OCI-LY3 (cell line): ENCODE measurements at regions not wholly inside any gene's neighbourhood (a gene's known extent, or its start where the extent isn't known, plus 50 kb on each side); places are given as distances from the start of the nearest gene placed in this dataset.

ENCODE experiments used
- H2AFZ ChIP-seq: fragments of 200-600, 300-600 bp; shearing (Covaris generic); 2 replicates; pipeline ENCODE4 v1.6.0; 2014; ENCODE audit warnings: antibody characterized with exemption, low read depth, low read length
- H3K27ac ChIP-seq: fragments of 200-600, 300-600 bp; sonication (generic); 2 replicates; pipeline ENCODE4 v1.5.1; 2014; ENCODE audit warnings: mild to moderate bottlenecking, low read length, moderate library complexity, mixed read lengths
- H3K27me3 ChIP-seq: fragments of 200-600, 300-600 bp; sonication (generic); 2 replicates; pipeline ENCODE4 v1.6.1; 2014; ENCODE audit warnings: low read depth, low read length, mixed read lengths
- H3K36me3 ChIP-seq: fragments of 200-600, 300-600 bp; sonication (generic); replicated peaks from 2 replicates; pipeline ENCODE3; 2014; ENCODE audit warnings: low read depth, low read length, mixed read lengths
- H3K4me1 ChIP-seq: fragments of 300-600, 200-600 bp; sonication (generic); 2 replicates; pipeline ENCODE4 v1.6.1; 2014; ENCODE audit warnings: low read length, mixed read lengths
- H3K4me2 ChIP-seq: fragments of 200-600, 300-600 bp; sonication (generic); 2 replicates; pipeline ENCODE4 v1.6.1; 2014; ENCODE audit warnings: low read length, mixed read lengths
- H3K4me3 ChIP-seq: fragments of 300-600, 200-600 bp; sonication (generic); 2 replicates; pipeline ENCODE4 v1.5.1; 2014; ENCODE audit warnings: antibody characterized with exemption, mild to moderate bottlenecking, low read length, moderate library complexity
- H3K79me2 ChIP-seq: fragments of 300-600, 200-600 bp; shearing (Covaris generic); 2 replicates; pipeline ENCODE4 v1.6.1; 2014; ENCODE audit warnings: mild to moderate bottlenecking, low read length, mixed read lengths
- H3K9ac ChIP-seq: fragments of 300-600, 200-600 bp; shearing (Covaris generic); 2 replicates; pipeline ENCODE4 v1.6.0; 2014; ENCODE audit warnings: mild to moderate bottlenecking, low read length, moderate library complexity
- H3K9me3 ChIP-seq: fragments of 200-600, 300-600 bp; shearing (Covaris generic); 2 replicates; pipeline ENCODE4 v1.6.1; 2014; ENCODE audit warnings: low read length, mixed read lengths; ENCODE audit not compliant: insufficient read depth
- H4K20me1 ChIP-seq: fragments of 200-600, 300-600 bp; sonication (generic); 2 replicates; pipeline ENCODE4 v1.6.1; 2016; ENCODE audit warnings: low read length, mixed read lengths; ENCODE audit not compliant: insufficient read depth
- EZH2phosphoT487 ChIP-seq: fragments of 200-600 bp; shearing (Covaris generic); IDR thresholded peaks from 2 replicates; pipeline ENCODE4 v1.6.1; 2018; ENCODE audit warnings: antibody characterized with exemption, mixed run types, low read depth
- TF ChIP-seq, protein P1 (sequence below): fragments of 200-600, 300-600 bp; sonication (generic); IDR thresholded peaks from 2 replicates; pipeline ENCODE4 v1.5.1; 2014; ENCODE audit warnings: antibody characterized with exemption, low read length, low read depth

DNA sequence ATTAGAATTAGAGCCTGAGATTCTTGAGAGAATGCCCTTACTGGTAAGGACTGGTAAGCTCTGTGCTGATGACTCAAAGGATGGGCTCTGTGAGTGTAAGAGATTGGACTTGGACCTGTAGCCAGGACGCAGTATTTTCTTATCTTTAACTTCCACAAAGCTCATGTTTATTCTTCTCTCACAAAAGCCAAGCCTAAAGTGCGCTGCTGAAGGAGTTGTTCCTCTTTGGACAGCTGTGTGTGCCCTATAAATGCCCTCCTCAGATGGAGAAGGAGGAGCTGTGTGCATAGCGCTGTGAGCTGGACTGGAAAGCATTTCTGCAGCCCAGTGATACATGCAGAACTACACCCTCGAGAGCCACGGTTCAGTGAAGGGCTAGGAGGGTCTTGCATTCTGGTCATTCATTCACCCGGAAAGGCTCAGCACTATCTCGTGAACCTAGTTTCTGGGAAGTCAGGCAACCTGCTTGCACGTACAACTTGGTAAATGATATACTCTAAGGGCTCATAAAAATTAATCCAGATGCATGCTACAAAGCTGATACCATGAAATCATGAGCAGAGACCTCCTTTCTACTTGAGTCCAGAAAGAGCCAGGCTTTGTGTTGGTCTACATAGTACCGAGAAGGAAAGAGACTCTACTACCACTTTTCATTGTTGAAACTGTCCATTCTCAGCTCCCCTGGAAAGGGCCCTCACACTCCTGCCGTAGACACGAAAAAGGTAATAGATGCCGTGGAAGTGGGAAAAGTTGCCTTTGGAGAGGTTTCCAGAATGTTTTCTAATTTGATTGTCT is 103.0 kb upstream of the TBL1XR1 start:
- H2AFZ ChIP-seq = peak overlapping the region; percentile 67
- peak overlapping the region; percentile 64 for H3K27ac ChIP-seq
- no peak for TF ChIP-seq EZH2phosphoT487
- TF ChIP-seq, protein P1, sequence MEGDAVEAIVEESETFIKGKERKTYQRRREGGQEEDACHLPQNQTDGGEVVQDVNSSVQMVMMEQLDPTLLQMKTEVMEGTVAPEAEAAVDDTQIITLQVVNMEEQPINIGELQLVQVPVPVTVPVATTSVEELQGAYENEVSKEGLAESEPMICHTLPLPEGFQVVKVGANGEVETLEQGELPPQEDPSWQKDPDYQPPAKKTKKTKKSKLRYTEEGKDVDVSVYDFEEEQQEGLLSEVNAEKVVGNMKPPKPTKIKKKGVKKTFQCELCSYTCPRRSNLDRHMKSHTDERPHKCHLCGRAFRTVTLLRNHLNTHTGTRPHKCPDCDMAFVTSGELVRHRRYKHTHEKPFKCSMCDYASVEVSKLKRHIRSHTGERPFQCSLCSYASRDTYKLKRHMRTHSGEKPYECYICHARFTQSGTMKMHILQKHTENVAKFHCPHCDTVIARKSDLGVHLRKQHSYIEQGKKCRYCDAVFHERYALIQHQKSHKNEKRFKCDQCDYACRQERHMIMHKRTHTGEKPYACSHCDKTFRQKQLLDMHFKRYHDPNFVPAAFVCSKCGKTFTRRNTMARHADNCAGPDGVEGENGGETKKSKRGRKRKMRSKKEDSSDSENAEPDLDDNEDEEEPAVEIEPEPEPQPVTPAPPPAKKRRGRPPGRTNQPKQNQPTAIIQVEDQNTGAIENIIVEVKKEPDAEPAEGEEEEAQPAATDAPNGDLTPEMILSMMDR = no peak
- H3K36me3 ChIP-seq = no peaks in the 10 kb centered on the region
- H3K4me3 ChIP-seq = peak overlapping the region; percentile 57
- H3K9me3 ChIP-seq = no peaks in the 10 kb centered on the region
- H3K27me3 ChIP-seq = no peaks in the 10 kb centered on the region
- H4K20me1 ChIP-seq = no peaks in the 10 kb centered on the region
- H3K4me2 ChIP-seq = peak overlapping the region; percentile 78
- H3K9ac ChIP-seq = peak overlapping the region; percentile 46
- peaks cover 36% of the 10 kb centered on the region for H3K4me1 ChIP-seq
- no peaks in the 10 kb centered on the region for H3K79me2 ChIP-seq

DNA sequence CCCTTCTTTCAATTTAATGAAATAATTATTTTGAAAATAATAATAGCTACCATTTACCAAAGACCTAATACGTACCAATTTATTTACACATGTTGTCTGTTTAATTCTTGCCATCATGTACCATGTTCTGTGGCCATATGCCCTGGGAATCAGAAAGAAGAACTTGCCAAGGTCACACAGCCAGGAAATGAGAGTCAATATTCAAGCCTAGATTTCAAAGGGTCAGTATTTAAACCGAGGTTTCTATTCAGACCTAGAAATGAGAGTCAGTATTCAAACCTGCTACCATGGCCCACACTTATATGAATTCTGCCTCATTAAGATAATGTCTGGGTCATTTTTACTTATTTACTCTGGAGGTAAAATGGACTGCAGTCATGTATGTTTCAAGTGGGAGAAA is 103.6 kb upstream of the TBL1XR1 start:
- Histone ChIP-seq H3K27me3 (no peaks in the 10 kb centered on the region), H4K20me1 (no peaks in the 10 kb centered on the region), H3K9me3 (no peaks in the 10 kb centered on the region), H3K4me3 (peak overlapping the region; percentile 57), H3K4me1 (peaks cover 42% of the 10 kb centered on the region), H2AFZ (peak overlapping the region; percentile 67; the same call in 1 of the 2 replicates), H3K9ac (peak overlapping the region; percentile 46), H3K4me2 (peak overlapping the region; percentile 78), H3K27ac (peak overlapping the region; percentile 64), H3K79me2 (no peaks in the 10 kb centered on the region), H3K36me3 (no peaks in the 10 kb centered on the region)
- no peak for TF ChIP-seq EZH2phosphoT487
- TF ChIP-seq, protein P1 = no peak

DNA sequence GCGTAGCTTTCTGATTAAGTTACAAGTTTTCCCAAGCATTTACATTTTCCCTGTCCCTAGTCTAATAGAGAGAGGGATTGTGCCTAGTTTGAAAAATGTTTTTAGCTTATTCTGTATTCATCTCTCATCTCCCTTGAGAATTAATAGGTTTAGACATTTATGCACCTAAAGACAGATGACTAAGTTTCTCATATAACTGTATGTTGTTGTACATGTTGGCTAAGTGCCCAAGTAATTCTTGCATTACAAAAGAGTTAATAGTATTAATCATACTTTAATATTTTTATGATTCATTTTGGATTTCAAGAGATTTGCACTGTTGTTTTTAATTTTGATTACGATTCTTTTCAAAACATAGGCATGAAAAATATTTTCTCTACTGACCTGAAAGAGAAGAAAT is 109.0 kb upstream of the TBL1XR1 start:
- Histone ChIP-seq H3K9ac (peak overlapping the region; percentile 64), H3K4me3 (peak overlapping the region; percentile 62), H3K4me2 (peak overlapping the region; percentile 76)

DNA sequence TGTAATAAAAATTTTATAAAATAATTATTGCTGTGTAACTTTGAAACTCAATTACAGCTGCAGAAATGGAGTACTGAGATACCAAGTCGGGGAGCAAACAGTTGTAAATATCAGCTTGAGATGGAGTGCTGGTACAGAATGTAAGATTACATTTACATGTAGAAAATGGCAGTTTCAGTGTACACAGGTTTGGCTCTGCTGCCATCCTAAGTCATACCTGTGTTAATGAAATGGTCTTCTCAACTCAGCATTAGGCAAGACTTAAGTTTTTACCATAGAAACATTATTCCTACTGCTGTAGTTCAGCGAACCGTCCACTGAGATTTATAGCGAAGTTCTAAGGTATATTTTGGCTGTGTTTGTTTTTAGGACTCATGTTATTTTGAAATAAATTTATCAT is 110.1 kb upstream of the TBL1XR1 start:
- Histone ChIP-seq H3K27me3 (no peaks in the 10 kb centered on the region), H4K20me1 (no peaks in the 10 kb centered on the region), H3K4me3 (no peak overlapping the region), H3K9me3 (peaks cover 5% of the 10 kb centered on the region), H3K27ac (peak overlapping the region; percentile 5; the same call in 1 of the 2 replicates), H2AFZ (peak overlapping the region; percentile 28; the same call in 1 of the 2 replicates), H3K79me2 (no peaks in the 10 kb centered on the region), H3K9ac (no peak overlapping the region; the same call in none of the 2 replicates), H3K4me1 (peaks cover 43% of the 10 kb centered on the region), H3K36me3 (peaks cover 4% of the 10 kb centered on the region), H3K4me2 (peak overlapping the region; percentile 18)
- TF ChIP-seq, protein P1 = peak; percentile 52
- no peak for TF ChIP-seq EZH2phosphoT487

More for the DNA sequence above, 109.0 kb upstream of the TBL1XR1 start:
- Histone ChIP-seq H3K4me1 (peaks cover 50% of the 10 kb centered on the region), H3K27ac (peak overlapping the region; percentile 86), H3K36me3 (no peaks in the 10 kb centered on the region), H3K9me3 (peaks cover 3% of the 10 kb centered on the region; the same call in 1 of the 2 replicates), H2AFZ (peak overlapping the region; percentile 42; the same call in 1 of the 2 replicates), H3K27me3 (no peaks in the 10 kb centered on the region), H3K79me2 (no peaks in the 10 kb centered on the region), H4K20me1 (no peaks in the 10 kb centered on the region)
- TF ChIP-seq EZH2phosphoT487 = no peak
- TF ChIP-seq, protein P1 = no peak
